ENCODE measurements at regions not wholly inside any gene's neighbourhood (a gene's known extent, or its start where the extent isn't known, plus 50 kb on each side); places are given as distances from the start of the nearest gene placed in this dataset.

- no peaks in the 10 kb centered on the region for H3K27me3 ChIP-seq
- H3K9me3 ChIP-seq: no peaks in the 10 kb centered on the region
- ATAC-seq (no peak), DNase-seq (no peak)
- no peaks in the 10 kb centered on the region for H3K36me3 ChIP-seq
- no peak overlapping the region for H3K4me3 ChIP-seq
- 56 to 67% (median 62%) methylated on average over 6 of the region's 6 CpGs for WGBS, 4 donors
- H3K27ac ChIP-seq: no peak overlapping the region
- TF ChIP-seq CTCF (IDR thresholded peaks at IDR 0.05) (no peak), POLR2A (IDR thresholded peaks at IDR 0.05) (no peak)
- intact Hi-C loops (cut with DNase I): no loop called here
- H3K4me1 ChIP-seq: no peaks in the 10 kb centered on the region
Observed at GRCh38 chr15:93231994-93232393, 143.0 kb upstream of the RGMA start.

- ATAC-seq (no peak), DNase-seq (no peak)
- Histone ChIP-seq H3K27ac (no peak overlapping the region), H3K27me3 (no peaks in the 10 kb centered on the region), H3K9me3 (no peaks in the 10 kb centered on the region), H3K36me3 (no peaks in the 10 kb centered on the region), H3K4me3 (no peak overlapping the region), H3K4me1 (peaks cover 0 to 1% (median 0%) of the 10 kb centered on the region in 12 donors)
- TF ChIP-seq POLR2A (IDR thresholded peaks at IDR 0.05) (no peak), CTCF (IDR thresholded peaks at IDR 0.05) (no peak)
- intact Hi-C loops (cut with DNase I): no loop called here
- WGBS, 4 donors: 40 to 51% (median 46%) methylated on average over 2 of the region's 2 CpGs
Observed at GRCh38 chr15:93231261-93231925, 142.4 kb upstream of the RGMA start.

DNA sequence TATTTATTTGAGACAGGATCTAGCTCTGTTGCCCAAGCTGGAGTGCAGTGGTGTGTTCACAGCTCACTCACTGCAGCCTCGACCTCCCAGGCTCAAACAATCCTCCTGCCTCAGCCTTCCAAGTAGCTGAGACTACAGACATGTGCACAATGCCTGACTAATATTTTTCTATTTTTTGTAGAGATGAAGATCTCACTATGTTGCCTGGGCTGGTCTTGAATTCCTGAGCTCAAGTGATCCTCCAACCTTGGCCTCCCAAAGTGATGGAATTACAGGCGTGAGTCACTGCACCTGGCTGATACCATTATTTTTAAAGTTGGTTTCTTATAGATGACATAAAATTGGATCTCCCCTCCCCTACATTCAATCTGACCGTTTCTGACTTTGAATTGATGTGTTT is 139.5 kb upstream of the RGMA start:
- TF ChIP-seq CTCF (IDR thresholded peaks at IDR 0.05) (no peak), POLR2A (IDR thresholded peaks at IDR 0.05) (no peak)
- intact Hi-C loops (cut with DNase I): no loop called here
- no peak overlapping the region for H3K27ac ChIP-seq
- no peaks in the 10 kb centered on the region for H3K27me3 ChIP-seq
- 84 to 89% (median 85%) methylated on average over 3 of the region's 3 CpGs for WGBS, 4 donors
- H3K4me3 ChIP-seq: no peak overlapping the region
- no peak for ATAC-seq
- no peaks in the 10 kb centered on the region for H3K9me3 ChIP-seq
- peaks cover 0 to 11% (median 0%) of the 10 kb centered on the region in 12 donors for H3K4me1 ChIP-seq
- no peak for DNase-seq
- H3K36me3 ChIP-seq: no peaks in the 10 kb centered on the region

- Histone ChIP-seq H3K9me3 (no peaks in the 10 kb centered on the region), H3K4me3 (no peak overlapping the region), H3K27ac (no peak overlapping the region), H3K27me3 (no peaks in the 10 kb centered on the region), H3K36me3 (no peaks in the 10 kb centered on the region), H3K4me1 (peaks cover 0 to 11% (median 0%) of the 10 kb centered on the region in 12 donors)
- WGBS, 4 donors: 92 to 95% (median 95%) methylated on average over 7 of the region's 7 CpGs
- ATAC-seq: no peak
- no peak for TF ChIP-seq CTCF (IDR thresholded peaks at IDR 0.05)
- no peak for TF ChIP-seq POLR2A (IDR thresholded peaks at IDR 0.05)
- no peak for DNase-seq
- intact Hi-C loops (cut with DNase I): no loop called here
Observed at GRCh38 chr15:93223803-93224202, 134.8 kb upstream of the RGMA start.
